PC-3 (cell line): ENCODE measurements at regions not wholly inside any gene's neighbourhood (a gene's known extent, or its start where the extent isn't known, plus 50 kb on each side); places are given as distances from the start of the nearest gene placed in this dataset.

Experiments used
- ATAC-seq: fragments of 200-7000 bp; cut with Tn5 transposase; 2 replicates; pipeline ENCODE4 v1.9.1; 2020; ENCODE audit warnings: mild to moderate bottlenecking, moderate library complexity
- BruUV-seq: library from RNA; stranded (reverse); fragments of 400-500 nt; replicated peaks from 2 replicates; lab custom pipeline; 2021; lab: Mats Ljungman, UMichigan
- CTCF ChIA-PET: fragments of 300-600 bp; sonication (Branson Sonifier 250); formaldehyde crosslinking; loops from one replicate; lab custom pipeline; 2022; ENCODE audit warnings: antibody characterized with exemption; lab: Charles Lee
- POLR2A ChIA-PET: fragments of 300-600 bp; sonication (Branson Sonifier 250); formaldehyde crosslinking; loops from one replicate; lab custom pipeline; 2022; ENCODE audit warnings: antibody characterized with exemption; ENCODE audit not compliant: unreplicated experiment; lab: Charles Lee
- DNase-seq: peaks from one replicate; pipeline ENCODE4 v3.0.0-alpha.2; 2015
- H2AFZ ChIP-seq: fragments of 300-600 bp; sonication (generic); 2 replicates; pipeline ENCODE4 v1.6.0; 2016; ENCODE audit warnings: antibody characterized with exemption, low read length
- H3F3A ChIP-seq: fragments of 300-600 bp; sonication (generic); one replicate; pipeline ENCODE4 v1.6.0; 2017; ENCODE audit warnings: antibody characterized with exemption, low read length, control low read depth, mild to moderate bottlenecking; ENCODE audit not compliant: unreplicated experiment
- H3K27ac ChIP-seq: fragments of 300-600 bp; sonication (generic); 2 replicates; pipeline ENCODE4 v1.5.1; 2016; ENCODE audit warnings: mild to moderate bottlenecking, low read length
- H3K27me3 ChIP-seq: fragments of 300-600 bp; sonication (generic); 2 replicates; pipeline ENCODE4 v1.6.1; 2016; ENCODE audit warnings: low read length, mixed read lengths
- H3K36me3 ChIP-seq: fragments of 300-600 bp; sonication (generic); 2 replicates; pipeline ENCODE4 v1.6.1; 2016; ENCODE audit warnings: low read depth, mixed run types, low read length, mixed read lengths
- H3K4me1 ChIP-seq: fragments of 300-600 bp; sonication (generic); 2 replicates; pipeline ENCODE4 v1.5.1; 2016; ENCODE audit warnings: low read length; ENCODE audit not compliant: insufficient read depth
- H3K4me2 ChIP-seq: fragments of 300-600 bp; sonication (generic); 2 replicates; pipeline ENCODE4 v1.6.0; 2016; ENCODE audit warnings: low read length
- H3K4me3 ChIP-seq: fragments of 300-600 bp; sonication (generic); 2 replicates; pipeline ENCODE4 v1.5.1; 2016; ENCODE audit warnings: mild to moderate bottlenecking, low read length, mixed read lengths
- H3K79me2 ChIP-seq: fragments of 300-600 bp; sonication (generic); 2 replicates; pipeline ENCODE4 v1.6.1; 2017; ENCODE audit warnings: low read length, mixed read lengths
- H3K9ac ChIP-seq: fragments of 300-600 bp; sonication (generic); 2 replicates; pipeline ENCODE4 v1.6.0; 2016; ENCODE audit warnings: mild to moderate bottlenecking, low read length
- H3K9me2 ChIP-seq: fragments of 300-600 bp; sonication (generic); replicated peaks from 2 replicates; pipeline ENCODE4 v1.6.1; 2016; ENCODE audit warnings: mixed run types, low read length, mixed read lengths
- H3K9me3 ChIP-seq: fragments of 300-600 bp; sonication (generic); 2 replicates; pipeline ENCODE4 v1.6.1; 2016; ENCODE audit warnings: low read length, mixed read lengths
- H4K20me1 ChIP-seq: fragments of 300-600 bp; sonication (generic); 2 replicates; pipeline ENCODE4 v1.6.1; 2016; ENCODE audit warnings: low read length, mixed read lengths
- CTCF ChIP-seq: fragments of 300-600 bp; sonication (generic); conservative IDR thresholded peaks from 2 replicates; pipeline ENCODE4 v1.5.1; 2017; ENCODE audit warnings: antibody characterized with exemption, low read depth, mild to moderate bottlenecking, low read length
- EZH2 ChIP-seq: fragments of 300-600 bp; sonication (generic); IDR thresholded peaks from one replicate; pipeline ENCODE4 v1.6.1; 2017; ENCODE audit warnings: antibody characterized with exemption, mild to moderate bottlenecking, low read length; ENCODE audit not compliant: unreplicated experiment
- EZH2phosphoT487 ChIP-seq: fragments of 300-600 bp; sonication (generic); IDR thresholded peaks from 2 replicates; pipeline ENCODE4 v1.6.1; 2018; ENCODE audit warnings: mild to moderate bottlenecking, antibody characterized with exemption, low read length, borderline replicate concordance
- intact Hi-C: fragments of 100-400 bp; cut with micrococcal nuclease; formaldehyde crosslinking; loops from 2 replicates; pipeline ENCODE4 v1.9.0; 2023

GRCh38 chr1:39102537-39103327, 76.6 kb downstream of the NDUFS5 start:
- no TSS peak for BruUV-seq

GRCh38 chr1:39103328-39104157, 77.4 kb downstream of the NDUFS5 start:
- ATAC-seq (peak; percentile 29), DNase-seq (peak; percentile 85)
- Histone ChIP-seq H3K4me2 (peak overlapping the region; percentile 80), H3K27me3 (no peaks in the 10 kb centered on the region), H3K9me2 (no peaks in the 10 kb centered on the region), H4K20me1 (peaks cover 18% of the 10 kb centered on the region; the same call in 1 of the 2 replicates), H3K9me3 (no peaks in the 10 kb centered on the region), H2AFZ (peak overlapping the region; percentile 22), H3K79me2 (peaks cover 37% of the 10 kb centered on the region), H3K36me3 (no peaks in the 10 kb centered on the region), H3K27ac (peak overlapping the region; percentile 97), H3F3A (peaks cover 5% of the 10 kb centered on the region), H3K4me1 (peaks cover 46% of the 10 kb centered on the region), H3K9ac (peak overlapping the region; percentile 82), H3K4me3 (peak overlapping the region; percentile 86)
- intact Hi-C loops = loop anchor here (1.0 kb wide), 2 partner anchors 56 to 88 kb away; no protein-coding TSS in a partner anchor
- TF ChIP-seq EZH2phosphoT487 = no peak
- TF ChIP-seq CTCF = no peak
- TF ChIP-seq EZH2 = no peak
- no TSS peak for BruUV-seq
- POLR2A ChIA-PET = no interaction called here
- CTCF ChIA-PET = interaction anchor here (0.7 to 1.8 kb wide), 3 partner anchors 80 to 88 kb away, joined by 3 to 7 read pairs (median 4); no protein-coding TSS in a partner anchor

More at GRCh38 chr1:39102537-39103327, 76.6 kb downstream of the NDUFS5 start:
- Histone ChIP-seq H3K9me2 (no peaks in the 10 kb centered on the region), H3F3A (peaks cover 5% of the 10 kb centered on the region), H3K9ac (peak overlapping the region; percentile 82), H3K27me3 (no peaks in the 10 kb centered on the region), H2AFZ (peak overlapping the region; percentile 22), H3K4me2 (peak overlapping the region; percentile 80), H3K27ac (peak overlapping the region; percentile 97), H3K36me3 (no peaks in the 10 kb centered on the region), H3K4me3 (peak overlapping the region; percentile 86), H4K20me1 (peaks cover 11% of the 10 kb centered on the region; the same call in 1 of the 2 replicates), H3K9me3 (no peaks in the 10 kb centered on the region), H3K79me2 (peaks cover 29% of the 10 kb centered on the region), H3K4me1 (peaks cover 41% of the 10 kb centered on the region)
- ChIA-PET POLR2A (interaction anchor here (0.6 kb wide), 1 partner anchor 262 kb away, joined by 3 read pairs; no protein-coding TSS in a partner anchor), CTCF (interaction anchor here (0.6 to 1.8 kb wide), 2 partner anchors 89 to 430 kb away, joined by 3 to 7 read pairs; no protein-coding TSS in a partner anchor)
- intact Hi-C loops = loop anchor here (1.0 kb wide), 4 partner anchors 31 to 156 kb away; no protein-coding TSS in a partner anchor
- DNase-seq (peak; percentile 75), ATAC-seq (peak; percentile 21)
- TF ChIP-seq CTCF = peak; percentile 84
- TF ChIP-seq EZH2 = no peak
- TF ChIP-seq EZH2phosphoT487 = no peak
